ENCODE measurements at regions not wholly inside any gene's neighbourhood (a gene's known extent, or its start where the extent isn't known, plus 50 kb on each side); places are given as distances from the start of the nearest gene placed in this dataset.

- no peak for DNase-seq
Observed at GRCh38 chr9:134276453-134277245, 49.6 kb upstream of the RXRA start.

Measured in CD4-positive, alpha-beta T cell treated with Interleukin-4 for 4 hours (primary cell).